AG08396 (cell line): ENCODE measurements at regions not wholly inside any gene's neighbourhood (a gene's known extent, or its start where the extent isn't known, plus 50 kb on each side); places are given as distances from the start of the nearest gene placed in this dataset.
A peak's percentile ranks its signal among the peaks of the same experiment; 100 is the strongest.
"Not testable (repeated sequence)": the region's sequence is repeated elsewhere in the genome, so short reads cannot be mapped to it uniquely, and the experiment has no call there.

Experiments
- DNase-seq: peaks from one replicate; pipeline ENCODE4 v3.0.0; 2012; ENCODE audit warnings: low spot score, mixed read lengths

DNA sequence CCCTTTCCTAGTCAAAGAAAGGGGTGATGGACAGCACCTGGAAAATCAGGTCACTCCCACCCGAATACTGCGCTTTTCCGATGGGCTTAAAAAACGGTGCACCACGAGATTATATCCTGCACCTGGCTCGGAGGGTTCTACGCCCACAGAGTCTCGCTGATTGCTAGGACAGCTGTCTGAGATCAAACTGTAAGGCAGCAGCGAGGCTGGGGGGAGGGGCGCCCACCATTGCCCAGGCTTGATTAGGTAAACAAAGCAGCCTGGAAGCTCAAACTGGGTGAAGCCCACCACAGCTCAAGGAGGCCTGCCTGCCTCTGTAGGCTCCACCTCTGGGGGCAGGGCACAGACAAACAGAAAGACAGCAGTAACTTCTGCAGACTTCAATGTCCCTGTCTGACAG is 783.4 kb downstream of the NSUN3 start:
- DNase-seq: not testable (repeated sequence)

DNA sequence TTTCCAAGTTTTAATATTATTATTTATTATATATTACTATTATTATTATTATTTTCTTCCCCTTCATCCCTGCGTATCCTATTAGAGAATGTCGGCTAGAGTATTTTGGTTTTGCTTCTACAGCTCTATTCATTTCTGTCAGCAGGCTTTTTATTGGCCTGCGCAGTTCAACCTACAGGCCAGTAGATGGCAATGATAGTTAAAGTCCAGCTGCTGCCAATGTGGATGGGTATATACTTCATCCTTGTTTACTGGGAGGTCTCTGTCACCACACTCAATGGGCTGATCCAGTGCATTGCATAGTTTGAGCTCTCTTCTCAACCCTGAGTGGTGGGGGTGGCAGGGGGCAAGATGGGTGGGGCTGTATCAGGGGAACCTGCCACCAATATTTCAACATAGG is 799.8 kb downstream of the NSUN3 start:
- peak; percentile 3 for DNase-seq

DNA sequence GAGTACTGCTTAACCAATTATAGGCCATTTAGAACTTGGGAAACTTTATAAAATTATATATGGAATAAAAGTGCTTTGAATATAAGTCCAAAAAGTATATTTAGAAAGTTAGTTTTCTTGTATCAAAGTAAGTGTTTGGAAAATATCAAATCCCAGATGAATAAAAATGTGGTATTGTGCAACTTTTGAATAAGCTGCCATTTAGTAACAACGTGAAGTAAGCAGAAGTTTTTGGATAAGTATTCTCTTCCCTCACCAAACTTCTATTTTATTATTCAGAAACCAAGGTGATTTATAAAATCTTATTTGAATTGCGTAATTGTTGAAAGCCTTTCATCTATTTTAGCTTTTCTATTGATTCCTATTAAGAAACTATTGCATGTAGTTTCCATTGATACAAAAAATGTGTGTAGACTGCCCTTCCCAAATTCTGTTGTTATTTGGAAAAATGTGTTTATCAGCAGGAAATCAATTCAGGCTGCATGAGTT is 806.2 kb downstream of the NSUN3 start:
- no peak for DNase-seq

DNA sequence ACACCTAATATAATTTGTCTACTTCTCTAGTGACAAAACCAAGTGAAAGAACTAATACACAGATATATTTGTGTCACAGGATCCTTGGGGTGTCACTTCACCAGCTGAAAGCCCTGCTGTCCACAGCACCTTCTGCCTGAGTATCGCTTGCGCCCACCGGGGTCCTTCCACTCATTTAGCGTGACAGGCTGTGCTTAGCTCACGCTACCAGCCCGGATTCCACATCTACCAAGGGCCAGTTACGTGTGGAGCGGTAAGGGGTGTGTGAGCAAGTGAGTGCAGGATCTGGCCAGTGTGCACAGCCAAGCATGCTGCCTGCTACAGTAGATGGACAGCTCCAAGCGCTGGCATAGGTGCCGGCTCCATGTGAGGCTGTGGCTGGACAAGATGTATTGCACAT is 810.9 kb downstream of the NSUN3 start:
- no peak for DNase-seq

DNA sequence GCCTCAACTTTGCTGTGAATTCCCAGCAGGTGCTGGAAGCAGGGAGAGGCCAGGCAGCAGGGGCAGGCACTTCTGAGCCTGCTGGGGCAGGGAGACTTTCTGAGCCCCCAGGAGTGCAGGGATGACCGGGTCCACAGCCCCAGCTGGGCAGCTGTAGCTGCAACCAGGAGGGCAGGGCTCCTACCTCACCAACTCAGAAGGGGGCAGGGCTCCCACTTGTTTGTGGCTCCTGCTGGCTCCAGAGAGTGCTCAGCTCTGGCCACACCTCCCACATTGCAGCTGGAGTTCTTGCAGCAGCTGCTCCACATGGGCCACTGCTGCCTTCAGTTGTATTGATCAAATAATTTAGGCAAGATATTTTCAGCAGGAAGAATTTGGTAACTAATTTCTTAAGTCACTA is 812.3 kb downstream of the NSUN3 start:
- peak; percentile 2 for DNase-seq

DNA sequence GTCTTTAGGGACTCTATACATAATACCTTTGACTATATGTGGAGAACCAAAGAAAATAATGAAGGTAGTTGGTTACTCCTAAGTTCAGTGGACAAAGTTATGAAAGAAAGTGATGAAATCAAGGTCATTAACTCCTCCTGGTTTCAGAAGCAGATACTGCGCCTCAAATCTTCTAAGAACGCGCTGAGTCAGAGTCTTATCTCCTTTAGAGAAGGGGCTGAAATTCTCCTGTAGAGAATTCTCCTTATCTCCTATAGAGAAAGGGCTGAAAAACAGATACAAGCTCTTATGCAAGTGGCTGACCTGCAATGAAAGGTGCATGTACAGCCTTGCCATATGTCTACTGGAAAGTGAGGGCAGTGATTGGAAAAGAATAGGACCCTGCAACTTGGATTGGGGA is 824.2 kb downstream of the NSUN3 start:
- no peak for DNase-seq

DNA sequence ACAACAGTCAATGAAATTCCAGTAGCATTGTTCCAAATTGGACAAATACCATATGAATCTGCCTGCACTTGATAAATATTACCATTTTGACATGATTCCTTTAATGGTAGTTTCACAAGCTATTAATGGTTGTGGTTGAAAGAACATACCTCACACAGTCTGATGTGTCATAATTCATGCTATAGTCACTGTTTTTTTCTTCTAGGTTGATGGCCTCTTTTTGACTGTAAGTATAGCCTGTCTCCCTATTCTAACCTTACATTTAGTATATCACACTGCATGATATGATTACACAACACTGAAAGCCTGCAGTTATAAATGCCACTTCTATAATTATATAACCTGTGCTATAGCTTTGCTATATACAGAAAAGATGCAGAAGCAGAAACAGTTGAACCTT is 834.1 kb downstream of the NSUN3 start:
- no peak for DNase-seq

DNA sequence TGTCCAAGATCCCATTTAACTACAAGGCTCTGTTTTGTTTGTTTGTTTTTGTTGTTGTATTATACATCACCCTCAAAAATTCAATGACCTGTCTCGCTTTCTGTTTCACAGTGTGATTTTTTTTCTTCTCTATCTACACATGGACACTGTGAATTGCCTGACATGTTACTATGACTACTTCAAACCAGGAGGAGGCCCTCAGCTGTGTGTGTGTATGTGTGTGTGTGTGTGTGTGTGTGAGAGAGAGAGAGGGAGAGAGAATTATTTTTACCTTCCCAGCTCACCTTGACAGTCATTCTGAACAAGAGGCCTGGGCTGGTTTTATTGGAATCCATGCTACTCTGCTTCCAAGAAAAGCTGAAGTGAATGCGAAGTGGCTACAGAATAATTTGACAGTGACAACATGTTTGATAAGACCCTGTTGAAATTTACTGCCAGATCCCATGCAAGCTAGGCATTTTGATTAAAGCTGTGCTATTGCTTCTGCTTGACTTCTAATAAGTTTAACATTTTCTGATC is 841.4 kb downstream of the NSUN3 start:
- DNase-seq: no peak

DNA sequence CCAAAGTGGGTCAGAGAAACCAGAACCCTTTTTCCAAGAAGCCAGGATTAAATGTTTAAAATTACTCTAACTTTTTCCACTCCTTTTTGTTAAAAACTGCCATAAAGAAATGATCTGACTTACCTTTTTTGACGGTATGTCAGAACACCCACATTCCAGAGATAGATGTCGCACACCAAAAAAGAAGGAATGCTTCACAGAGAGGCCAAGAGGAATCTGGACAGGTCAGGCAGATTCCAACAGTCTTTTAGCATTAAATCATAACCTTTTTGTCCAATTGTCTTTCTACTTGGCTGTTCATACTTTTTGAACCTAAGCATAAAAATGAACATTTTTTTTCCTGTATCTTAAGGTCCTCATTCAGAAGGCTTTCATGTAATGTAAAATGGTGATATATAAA is 846.9 kb downstream of the NSUN3 start:
- DNase-seq: no peak

DNA sequence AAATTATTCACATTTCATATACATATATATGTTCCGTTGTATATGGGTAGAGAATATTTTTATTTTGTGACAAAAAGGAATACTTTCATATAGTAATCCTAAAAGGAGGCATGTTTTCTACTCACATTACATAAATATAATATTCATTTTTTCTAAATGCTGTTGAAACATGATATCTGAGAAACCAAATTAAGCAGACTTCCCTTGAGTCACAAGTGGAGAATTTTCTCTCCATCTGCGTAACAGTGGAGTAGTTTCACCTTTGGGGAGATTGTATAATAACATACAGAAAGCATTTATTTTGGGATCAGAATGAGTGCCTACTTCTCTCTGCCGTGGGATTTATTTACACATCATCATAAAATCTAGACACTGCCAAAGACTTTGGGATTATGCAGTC is 849.8 kb downstream of the NSUN3 start:
- no peak for DNase-seq

DNA sequence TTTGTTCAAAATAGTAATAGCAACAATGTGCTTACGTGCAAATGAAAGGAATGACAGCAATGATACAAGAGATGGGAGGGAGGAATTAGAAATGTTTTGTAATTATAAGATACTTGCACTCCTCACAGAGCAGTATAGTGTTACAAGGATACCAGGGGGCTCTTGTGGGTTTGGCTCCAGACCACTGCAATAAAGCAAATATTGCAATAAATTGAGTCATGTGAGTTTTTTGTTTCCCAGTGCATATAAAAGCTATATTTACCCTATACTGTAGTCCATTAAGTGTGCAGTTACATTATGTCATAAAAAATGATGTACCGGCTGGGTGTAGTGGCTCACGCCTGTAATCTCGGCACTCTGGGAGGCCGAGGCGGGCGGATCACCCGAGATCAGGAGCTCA is 864.3 kb downstream of the NSUN3 start:
- no peak for DNase-seq

DNA sequence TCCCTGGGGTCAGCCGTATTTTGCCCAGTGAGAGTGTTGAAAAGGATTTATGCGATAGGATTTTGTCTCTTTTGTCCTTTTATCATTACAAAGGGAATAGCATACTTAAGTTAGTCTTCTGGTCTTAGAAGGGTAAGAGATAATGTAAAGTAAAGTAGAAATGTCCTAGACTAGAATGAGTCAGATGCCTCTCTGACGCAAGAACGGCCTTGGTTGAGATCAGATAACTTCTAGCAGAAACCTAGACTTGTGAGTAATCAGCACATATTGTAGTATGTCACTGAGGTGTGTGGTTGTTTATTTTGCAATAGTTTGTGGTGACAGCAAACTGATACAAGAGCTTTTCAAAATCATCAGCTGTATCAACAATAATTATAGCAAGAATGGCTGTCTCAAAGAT is 866.1 kb downstream of the NSUN3 start:
- no peak for DNase-seq

DNA sequence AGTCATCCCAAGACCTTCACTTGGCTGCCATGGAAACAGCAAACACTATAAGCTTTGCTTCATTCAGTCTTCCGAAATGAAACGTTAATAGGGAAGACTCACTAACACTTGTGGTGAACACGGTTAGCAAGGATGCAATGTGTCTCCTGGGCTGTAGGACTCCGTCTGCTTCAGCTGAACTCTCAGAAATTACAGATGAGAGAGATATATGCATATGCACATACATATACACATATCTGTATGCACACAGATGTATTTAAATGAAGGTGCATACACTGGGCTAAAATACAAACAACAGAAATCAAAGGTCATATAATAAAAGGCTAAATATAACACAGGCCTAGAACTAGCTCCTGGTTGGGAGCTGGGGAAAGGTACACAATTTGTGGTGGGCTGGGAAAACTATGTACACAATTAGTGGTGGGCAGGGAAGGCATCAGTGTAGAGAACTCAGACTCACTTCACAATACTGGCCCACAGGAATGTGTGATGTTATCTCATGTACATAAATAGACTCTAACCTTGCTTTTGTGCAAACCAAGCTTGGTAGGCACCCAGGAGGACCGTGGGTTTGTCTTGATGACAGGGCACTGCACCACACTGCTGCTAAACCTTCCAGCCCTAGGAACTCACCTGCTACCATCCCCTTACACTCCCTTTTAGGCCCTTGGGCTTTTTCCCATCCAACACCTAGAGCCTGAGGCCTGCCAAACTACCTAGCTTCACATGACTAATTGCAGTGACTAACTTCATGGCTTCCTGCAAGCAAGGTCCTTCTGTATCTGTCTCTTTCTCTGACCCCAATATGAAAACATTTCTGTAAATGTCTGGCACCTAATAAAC is 873.1 kb downstream of the NSUN3 start:
- DNase-seq: no peak

DNA sequence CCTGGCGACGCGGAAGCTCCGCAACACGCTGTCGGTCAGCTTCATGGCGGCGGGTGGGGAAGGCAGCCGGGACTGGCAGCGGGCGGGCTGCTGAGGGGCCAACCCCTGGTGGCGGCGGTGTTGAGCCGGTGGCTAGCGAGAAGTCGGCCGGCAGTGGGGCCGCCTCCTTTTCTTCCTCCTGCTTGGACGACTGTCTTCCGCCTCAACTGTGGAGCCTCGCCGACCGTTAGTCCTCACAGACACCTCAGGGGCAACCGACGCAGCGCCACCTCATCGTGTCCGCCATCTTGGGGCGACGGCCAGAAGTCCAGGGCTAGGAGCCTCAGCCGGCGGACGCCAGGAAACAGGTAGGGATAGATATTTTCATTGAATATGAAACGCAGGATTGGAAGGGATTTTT is 875.1 kb downstream of the NSUN3 start:
- DNase-seq: no peak

DNA sequence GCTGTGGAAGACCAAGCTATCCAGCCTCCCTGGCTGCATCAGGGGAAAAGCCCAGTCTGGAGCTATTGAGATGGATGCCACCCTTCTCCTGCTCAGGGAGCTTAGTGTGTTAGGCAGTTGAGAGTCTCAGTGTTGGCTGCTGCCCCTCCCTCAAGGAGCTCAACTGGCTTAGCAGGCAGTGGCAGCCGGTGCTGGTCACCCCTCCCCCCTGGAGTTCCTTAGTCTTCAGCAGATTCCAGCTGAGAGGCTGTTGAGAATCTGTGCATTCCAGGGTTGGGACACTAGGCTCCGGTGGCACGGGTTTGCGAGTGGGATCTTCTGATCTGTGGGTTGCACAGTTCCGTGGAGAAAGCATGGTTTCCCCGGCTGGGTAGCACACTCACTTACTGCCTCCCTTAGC is 883.8 kb downstream of the NSUN3 start:
- no peak for DNase-seq

DNA sequence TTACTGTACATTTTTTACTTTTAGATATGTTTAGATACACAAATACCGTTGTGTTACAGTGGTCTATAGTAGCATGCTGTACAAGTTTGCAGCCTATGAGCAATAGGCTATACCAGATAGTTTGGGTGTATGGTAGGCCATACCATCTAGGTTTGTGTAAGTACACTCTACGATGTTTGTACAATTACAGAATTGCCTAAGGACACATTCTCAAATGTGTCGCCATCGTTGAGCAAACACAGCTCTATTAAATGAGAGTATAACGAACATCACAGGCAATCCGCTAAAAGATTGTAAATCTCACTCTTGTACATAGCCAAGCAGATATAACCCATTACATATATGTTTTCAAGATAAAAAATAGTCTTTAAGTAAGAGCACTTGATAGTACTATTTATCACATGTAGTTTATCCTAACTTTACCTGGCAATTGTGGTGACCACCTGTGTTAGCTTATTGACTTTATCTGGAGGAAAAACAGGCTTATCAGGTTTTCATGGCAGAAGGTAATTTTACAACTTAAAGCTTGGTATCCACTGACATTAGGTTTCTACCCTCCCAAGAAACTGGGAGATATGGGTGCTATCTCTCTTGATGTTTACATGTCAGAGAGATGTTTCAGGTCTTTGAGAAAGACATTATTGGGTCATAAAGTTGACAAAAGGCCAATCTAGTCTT is 898.7 kb downstream of the NSUN3 start:
- no peak for DNase-seq

DNA sequence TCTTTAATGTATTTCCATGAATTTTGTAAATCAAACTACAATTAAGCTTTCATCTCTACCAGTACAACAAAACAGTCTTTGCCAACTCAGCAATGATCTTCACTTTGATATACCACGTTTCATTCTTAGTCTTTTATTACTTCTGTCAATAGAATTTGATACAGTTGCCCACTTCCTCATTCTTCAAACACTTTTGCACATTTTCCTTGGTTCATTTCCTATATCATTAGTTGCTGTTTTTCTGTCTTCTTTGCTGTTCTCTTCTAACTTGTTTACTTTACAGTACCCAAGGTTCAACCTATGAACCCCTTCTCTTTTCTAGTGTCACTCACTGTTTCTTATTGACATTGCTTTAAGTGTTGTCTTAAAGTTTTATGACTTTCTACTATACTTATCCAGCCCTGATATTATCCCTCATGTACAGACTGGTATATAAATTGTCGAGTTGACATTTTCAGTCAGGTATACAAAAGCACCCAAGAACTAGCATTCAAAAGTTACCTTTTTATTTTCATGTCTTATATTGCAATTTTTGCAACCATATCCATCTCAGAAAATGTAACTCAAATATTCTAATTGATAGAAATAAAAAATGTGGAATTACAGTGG is 903.1 kb downstream of the NSUN3 start:
- DNase-seq: no peak

DNA sequence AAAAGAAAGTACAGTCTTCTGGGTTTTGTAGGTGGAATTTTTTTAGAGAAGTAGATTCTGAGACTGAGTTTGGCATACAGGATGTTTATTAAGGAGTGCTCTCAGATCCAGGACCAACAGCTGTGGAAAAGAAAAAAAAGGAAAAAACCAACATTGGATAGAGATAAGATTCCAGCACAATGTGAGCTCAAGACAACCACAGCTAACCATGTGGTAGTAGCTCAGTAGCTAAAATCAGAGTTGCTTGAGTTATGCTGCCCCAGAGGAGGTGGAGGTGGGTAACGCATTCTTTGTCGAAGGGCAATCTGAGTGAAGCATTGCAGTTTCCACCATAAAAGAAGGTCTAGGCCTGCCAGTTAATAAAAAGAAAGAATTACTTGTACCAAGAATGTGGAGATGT is 904.3 kb downstream of the NSUN3 start:
- DNase-seq: no peak

DNA sequence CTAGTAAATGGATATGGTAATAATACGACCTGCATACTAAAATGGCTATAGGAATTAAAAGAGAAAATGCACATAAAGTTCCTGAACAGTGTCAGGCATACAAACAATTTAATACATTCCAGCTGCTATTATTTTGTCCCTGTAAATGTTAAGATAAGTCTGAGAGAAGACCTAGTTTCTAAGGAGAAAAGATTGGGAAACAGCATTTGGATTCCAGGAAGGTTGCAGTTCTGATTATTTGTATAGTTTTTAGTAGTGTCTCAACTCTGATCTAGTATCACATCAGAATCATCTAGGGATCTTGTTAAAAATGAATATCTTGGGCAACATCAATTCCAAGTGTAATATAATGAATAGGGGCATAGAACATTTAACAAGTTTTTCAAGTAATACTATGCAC is 905.7 kb downstream of the NSUN3 start:
- DNase-seq: no peak

DNA sequence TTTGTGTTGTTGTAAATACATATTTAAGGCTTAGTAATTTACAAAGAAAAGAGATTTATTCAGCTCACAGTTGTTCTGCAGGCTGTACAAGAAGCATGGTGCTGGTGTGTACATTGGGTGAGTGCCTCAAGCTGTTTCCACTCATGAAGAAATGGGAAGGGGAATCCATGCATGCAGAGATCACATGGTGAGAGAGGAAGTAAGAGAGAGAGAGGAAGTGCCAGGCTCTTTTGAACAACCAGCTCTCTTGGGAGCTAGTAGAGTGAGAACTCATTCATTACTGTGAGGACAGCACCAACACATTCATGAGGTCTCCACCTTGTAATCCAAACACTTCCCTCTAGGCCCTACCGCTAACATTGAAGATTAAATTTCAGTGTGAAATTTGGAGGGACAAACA is 909.2 kb downstream of the NSUN3 start:
- no peak for DNase-seq

DNA sequence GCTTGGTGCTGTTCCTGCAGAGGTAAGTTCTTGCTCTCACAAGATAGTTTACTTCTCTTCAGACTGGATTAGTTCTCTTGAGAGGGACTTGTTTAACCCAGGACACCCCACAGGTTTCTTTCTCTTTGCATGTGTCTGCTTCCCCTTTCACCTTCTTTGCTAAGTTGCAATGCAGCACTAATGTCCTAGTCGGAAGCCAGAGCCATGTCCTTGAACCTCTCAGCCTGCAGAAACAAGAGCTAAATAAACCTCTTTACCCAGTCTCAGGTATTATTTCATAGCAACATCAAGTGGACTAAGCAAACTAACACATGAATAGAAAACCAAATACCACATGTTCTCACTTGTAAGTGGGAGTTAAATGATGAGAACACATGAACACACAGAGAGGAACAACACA is 915.2 kb downstream of the NSUN3 start:
- no peak for DNase-seq

DNA sequence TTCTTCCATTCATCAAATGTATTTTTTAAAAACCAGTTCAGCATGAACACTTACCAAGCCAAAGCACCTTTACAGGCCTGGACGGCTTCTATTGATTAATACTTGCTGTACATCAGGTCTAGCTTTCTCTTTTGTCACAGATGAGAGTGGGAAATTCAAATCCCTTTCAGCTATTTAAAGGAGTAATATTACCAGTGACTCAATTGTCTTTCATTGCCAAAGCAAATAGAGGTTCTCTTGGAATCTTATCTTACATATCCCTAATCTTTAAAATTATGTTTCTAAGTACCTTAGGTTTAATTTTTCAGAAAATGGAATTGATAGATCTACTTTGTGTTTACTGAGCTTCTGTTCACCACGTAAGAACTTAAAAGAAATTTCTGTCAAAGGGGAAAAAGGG is 922.9 kb downstream of the NSUN3 start:
- no peak for DNase-seq
